ENCODE measurements at regions not wholly inside any gene's neighbourhood (a gene's known extent, or its start where the extent isn't known, plus 50 kb on each side); places are given as distances from the start of the nearest gene placed in this dataset.

GRCh38 chr7:17233603-17234002 lies 64.8 kb upstream of the AHR start:
- Histone ChIP-seq H3T11ph (ENCODE audit: low read length) (no peak overlapping the region), H4K5ac (ENCODE audit: insufficient read length, low read depth, low read length) (no peak overlapping the region), H2BK12ac (ENCODE audit: insufficient read length, low read depth, low read length) (no peak overlapping the region), H3K56ac (ENCODE audit: insufficient read length, low read depth, low read length) (no peak overlapping the region), H4K20me1 (ENCODE audit: control insufficient read depth, insufficient read depth, insufficient read length) (no peaks in the 10 kb centered on the region), H2BK15ac (ENCODE audit: low read depth, low read length) (no peak overlapping the region), H3K18ac (ENCODE audit: insufficient read length, low read depth, low read length) (no peak overlapping the region), H3K4me1 (ENCODE audit: insufficient read depth, low read length) (no peaks in the 10 kb centered on the region), H2BK5ac (ENCODE audit: insufficient read length, low read length) (no peak overlapping the region), H3K4me2 (ENCODE audit: insufficient read depth, insufficient read length, low read length) (no peak overlapping the region), H3K23me2 (ENCODE audit: insufficient read length, low read depth, low read length, poor library complexity, severe bottlenecking) (no peaks in the 10 kb centered on the region), H3K4ac (ENCODE audit: low read depth, low read length) (no peak overlapping the region), H4K91ac (ENCODE audit: insufficient read length, low read depth, low read length) (no peak overlapping the region), H3K9me3 (ENCODE audit: control insufficient read depth, low read depth, low read length) (no peaks in the 10 kb centered on the region), H2AFZ (ENCODE audit: low read length) (no peak overlapping the region), H2BK120ac (ENCODE audit: low read depth, low read length, poor library complexity, severe bottlenecking) (no peak overlapping the region), H3K9ac (ENCODE audit: extremely low read depth, insufficient read length, low read length) (no peak overlapping the region), H3K27ac (ENCODE audit: insufficient read length, low read depth, low read length) (no peak overlapping the region), H3K14ac (ENCODE audit: insufficient read depth, low read length) (no peak overlapping the region), H3K79me1 (ENCODE audit: insufficient read depth, low read depth, low read length, poor library complexity, severe bottlenecking) (no peaks in the 10 kb centered on the region), H3K23ac (ENCODE audit: insufficient read length, low read depth, low read length) (no peak overlapping the region), H2BK20ac (ENCODE audit: low read depth, low read length, poor library complexity, severe bottlenecking) (no peak overlapping the region), H3K27me3 (ENCODE audit: insufficient read depth, low read length) (no peaks in the 10 kb centered on the region), H3K79me2 (ENCODE audit: insufficient read depth, low read length) (no peaks in the 10 kb centered on the region), H4K8ac (replicated peaks; ENCODE audit: insufficient read length, low read depth, low read length) (no peak overlapping the region), H2AK5ac (ENCODE audit: insufficient read length, low read length) (no peak overlapping the region)
- Mint-ChIP-seq H3K9me3 (no peaks in the 10 kb centered on the region), H3K27me3 (ENCODE audit: low read depth) (no peaks in the 10 kb centered on the region), H3K4me3 (no peak overlapping the region), H3K36me3 (ENCODE audit: insufficient read depth in 1 of 3, low read depth in 3 of 3) (no peaks in the 10 kb centered on the region), H3K27ac (no peak overlapping the region), H3K4me1 (no peaks in the 10 kb centered on the region)
- TF ChIP-seq, protein P1, sequence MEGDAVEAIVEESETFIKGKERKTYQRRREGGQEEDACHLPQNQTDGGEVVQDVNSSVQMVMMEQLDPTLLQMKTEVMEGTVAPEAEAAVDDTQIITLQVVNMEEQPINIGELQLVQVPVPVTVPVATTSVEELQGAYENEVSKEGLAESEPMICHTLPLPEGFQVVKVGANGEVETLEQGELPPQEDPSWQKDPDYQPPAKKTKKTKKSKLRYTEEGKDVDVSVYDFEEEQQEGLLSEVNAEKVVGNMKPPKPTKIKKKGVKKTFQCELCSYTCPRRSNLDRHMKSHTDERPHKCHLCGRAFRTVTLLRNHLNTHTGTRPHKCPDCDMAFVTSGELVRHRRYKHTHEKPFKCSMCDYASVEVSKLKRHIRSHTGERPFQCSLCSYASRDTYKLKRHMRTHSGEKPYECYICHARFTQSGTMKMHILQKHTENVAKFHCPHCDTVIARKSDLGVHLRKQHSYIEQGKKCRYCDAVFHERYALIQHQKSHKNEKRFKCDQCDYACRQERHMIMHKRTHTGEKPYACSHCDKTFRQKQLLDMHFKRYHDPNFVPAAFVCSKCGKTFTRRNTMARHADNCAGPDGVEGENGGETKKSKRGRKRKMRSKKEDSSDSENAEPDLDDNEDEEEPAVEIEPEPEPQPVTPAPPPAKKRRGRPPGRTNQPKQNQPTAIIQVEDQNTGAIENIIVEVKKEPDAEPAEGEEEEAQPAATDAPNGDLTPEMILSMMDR (conservative IDR thresholded peaks at IDR 0.05), result no peak
- no peak for DNase-seq
- WGBS (ENCODE audit: extremely low coverage, insufficient read length, low lambda C conversion rate), result no CpG with 5 or more reads among the region's 2 CpGs
